ENCODE measurements at regions not wholly inside any gene's neighbourhood (a gene's known extent, or its start where the extent isn't known, plus 50 kb on each side); places are given as distances from the start of the nearest gene placed in this dataset.

DNA sequence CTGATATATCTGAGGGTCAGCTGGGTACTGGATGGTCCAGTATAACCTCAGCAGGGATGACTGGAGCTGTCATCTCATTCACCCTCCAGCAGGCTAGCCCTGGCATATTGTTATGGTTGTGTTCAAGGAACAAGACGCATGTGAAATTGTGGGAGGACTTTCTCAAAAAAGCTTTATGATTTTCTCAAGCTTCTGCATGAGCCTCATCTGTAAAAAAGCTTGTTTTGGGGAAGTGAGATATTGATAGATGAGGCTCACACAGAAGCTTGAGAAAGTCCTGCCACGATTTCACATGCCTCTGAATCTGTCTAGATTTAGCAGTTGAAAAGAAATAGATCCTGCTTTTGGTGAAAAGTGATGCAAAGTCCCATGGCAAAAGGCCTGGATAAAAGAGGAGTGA, 93.4 kb downstream of the SPCS3 start:
- no peak for TF ChIP-seq POLR2A (IDR thresholded peaks at IDR 0.05)
- TF ChIP-seq, protein P1, sequence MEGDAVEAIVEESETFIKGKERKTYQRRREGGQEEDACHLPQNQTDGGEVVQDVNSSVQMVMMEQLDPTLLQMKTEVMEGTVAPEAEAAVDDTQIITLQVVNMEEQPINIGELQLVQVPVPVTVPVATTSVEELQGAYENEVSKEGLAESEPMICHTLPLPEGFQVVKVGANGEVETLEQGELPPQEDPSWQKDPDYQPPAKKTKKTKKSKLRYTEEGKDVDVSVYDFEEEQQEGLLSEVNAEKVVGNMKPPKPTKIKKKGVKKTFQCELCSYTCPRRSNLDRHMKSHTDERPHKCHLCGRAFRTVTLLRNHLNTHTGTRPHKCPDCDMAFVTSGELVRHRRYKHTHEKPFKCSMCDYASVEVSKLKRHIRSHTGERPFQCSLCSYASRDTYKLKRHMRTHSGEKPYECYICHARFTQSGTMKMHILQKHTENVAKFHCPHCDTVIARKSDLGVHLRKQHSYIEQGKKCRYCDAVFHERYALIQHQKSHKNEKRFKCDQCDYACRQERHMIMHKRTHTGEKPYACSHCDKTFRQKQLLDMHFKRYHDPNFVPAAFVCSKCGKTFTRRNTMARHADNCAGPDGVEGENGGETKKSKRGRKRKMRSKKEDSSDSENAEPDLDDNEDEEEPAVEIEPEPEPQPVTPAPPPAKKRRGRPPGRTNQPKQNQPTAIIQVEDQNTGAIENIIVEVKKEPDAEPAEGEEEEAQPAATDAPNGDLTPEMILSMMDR (IDR thresholded peaks at IDR 0.05) = no peak
- no peaks in the 10 kb centered on the region for H3K4me1 ChIP-seq
- H3K36me3 ChIP-seq = no peaks in the 10 kb centered on the region
- WGBS (ENCODE audit: insufficient coverage, low coverage, low lambda C conversion rate, missing lambda C conversion rate) = 37% methylated on average over 2 of the region's 2 CpGs
- H3K4me3 ChIP-seq = no peak overlapping the region
- DNase-seq (no peak), ATAC-seq (no peak)
- no peaks in the 10 kb centered on the region for H3K9me3 ChIP-seq
- no peak overlapping the region for H3K27ac ChIP-seq
- H3K27me3 ChIP-seq = no peaks in the 10 kb centered on the region
- intact Hi-C loops (cut with DNase I) = no loop called here

GRCh38 chr4:176422001-176422400, 102.2 kb downstream of the SPCS3 start:
- Histone ChIP-seq H3K36me3 (no peaks in the 10 kb centered on the region), H3K4me3 (no peak overlapping the region), H3K27me3 (no peaks in the 10 kb centered on the region), H3K4me1 (no peaks in the 10 kb centered on the region), H3K9me3 (no peaks in the 10 kb centered on the region), H3K27ac (no peak overlapping the region)
- 45% methylated on average over 1 of the region's 1 CpG for WGBS (ENCODE audit: insufficient coverage, low coverage, low lambda C conversion rate, missing lambda C conversion rate)
- intact Hi-C loops (cut with DNase I) = no loop called here
- TF ChIP-seq, protein P1 (IDR thresholded peaks at IDR 0.05) = no peak
- TF ChIP-seq POLR2A (IDR thresholded peaks at IDR 0.05) = no peak
- ATAC-seq (no peak), DNase-seq (no peak)

GRCh38 chr4:176422511-176422910, 102.7 kb downstream of the SPCS3 start:
- Histone ChIP-seq H3K36me3 (no peaks in the 10 kb centered on the region), H3K27me3 (no peaks in the 10 kb centered on the region), H3K4me3 (no peak overlapping the region), H3K9me3 (no peaks in the 10 kb centered on the region), H3K27ac (no peak overlapping the region), H3K4me1 (no peaks in the 10 kb centered on the region)
- ATAC-seq (no peak), DNase-seq (no peak)
- WGBS (ENCODE audit: insufficient coverage, low coverage, low lambda C conversion rate, missing lambda C conversion rate) = 43% methylated on average over 4 of the region's 4 CpGs
- no peak for TF ChIP-seq POLR2A (IDR thresholded peaks at IDR 0.05)
- TF ChIP-seq, protein P1 (IDR thresholded peaks at IDR 0.05) = no peak
- intact Hi-C loops (cut with DNase I) = no loop called here

GRCh38 chr4:176425035-176425434, 105.3 kb downstream of the SPCS3 start:
- no peaks in the 10 kb centered on the region for H3K36me3 ChIP-seq

More at GRCh38 chr4:176425035-176425434, 105.3 kb downstream of the SPCS3 start:
- Histone ChIP-seq H3K27ac (no peak overlapping the region), H3K4me1 (no peaks in the 10 kb centered on the region), H3K27me3 (no peaks in the 10 kb centered on the region), H3K9me3 (no peaks in the 10 kb centered on the region), H3K4me3 (no peak overlapping the region)
- no peak for DNase-seq
- no peak for TF ChIP-seq POLR2A (IDR thresholded peaks at IDR 0.05)
- TF ChIP-seq, protein P1 (IDR thresholded peaks at IDR 0.05) = no peak
- ATAC-seq = no peak
- 40% methylated on average over 2 of the region's 2 CpGs for WGBS (ENCODE audit: insufficient coverage, low coverage, low lambda C conversion rate, missing lambda C conversion rate)
- intact Hi-C loops (cut with DNase I) = no loop called here
